ENCODE measurements at regions not wholly inside any gene's neighbourhood (a gene's known extent, or its start where the extent isn't known, plus 50 kb on each side); places are given as distances from the start of the nearest gene placed in this dataset.
"Not testable (repeated sequence)": the region's sequence is repeated elsewhere in the genome, so short reads cannot be mapped to it uniquely, and the experiment has no call there.

- WGBS = no CpG with 5 or more reads among the region's 2 CpGs
- Histone ChIP-seq H3K36me3 (ENCODE audit: insufficient read depth, low read length) (no peaks in the 10 kb centered on the region), H3K9me3 (ENCODE audit: insufficient read depth, low read depth, low read length) (no peaks in the 10 kb centered on the region), H3K27ac (ENCODE audit: low read depth, low read length) (no peak overlapping the region), H3K9ac (ENCODE audit: low read depth, low read length) (no peak overlapping the region), H3K4me1 (ENCODE audit: insufficient read depth, low read length) (no peaks in the 10 kb centered on the region), H3K27me3 (ENCODE audit: insufficient read depth, low read length) (no peaks in the 10 kb centered on the region), H3K4me3 (ENCODE audit: low read length) (no peak overlapping the region)
These were observed 546.3 kb downstream of the MAGEB5 start for GRCh38 chrX:26762253-26762652.

- H3K4me3 ChIP-seq (ENCODE audit: low read length); H3K9ac ChIP-seq (ENCODE audit: low read depth, low read length); H3K27ac ChIP-seq (ENCODE audit: low read depth, low read length); H3K9me3 ChIP-seq (ENCODE audit: insufficient read depth, low read depth, low read length); H3K36me3 ChIP-seq (ENCODE audit: insufficient read depth, low read length); H3K4me1 ChIP-seq (ENCODE audit: insufficient read depth, low read length); H3K27me3 ChIP-seq (ENCODE audit: insufficient read depth, low read length): not testable (repeated sequence)
- 96% methylated on average over 13 of the region's 13 CpGs for WGBS
These were observed 539.8 kb downstream of the MAGEB5 start for GRCh38 chrX:26755760-26756159.

- WGBS = 99% methylated on average over 10 of the region's 12 CpGs
- no peaks in the 10 kb centered on the region for H3K9me3 ChIP-seq (ENCODE audit: insufficient read depth, low read depth, low read length)
- no peaks in the 10 kb centered on the region for H3K36me3 ChIP-seq (ENCODE audit: insufficient read depth, low read length)
- H3K27ac ChIP-seq (ENCODE audit: low read depth, low read length) = no peak overlapping the region
- H3K9ac ChIP-seq (ENCODE audit: low read depth, low read length) = no peak overlapping the region
- H3K4me3 ChIP-seq (ENCODE audit: low read length) = no peak overlapping the region
- H3K27me3 ChIP-seq (ENCODE audit: insufficient read depth, low read length) = no peaks in the 10 kb centered on the region
- no peaks in the 10 kb centered on the region for H3K4me1 ChIP-seq (ENCODE audit: insufficient read depth, low read length)
These were observed 531.9 kb downstream of the MAGEB5 start for GRCh38 chrX:26747877-26748276.

- Histone ChIP-seq H3K27ac (ENCODE audit: low read depth, low read length) (no peak overlapping the region), H3K36me3 (ENCODE audit: insufficient read depth, low read length) (no peaks in the 10 kb centered on the region), H3K4me3 (ENCODE audit: low read length) (no peak overlapping the region), H3K27me3 (ENCODE audit: insufficient read depth, low read length) (no peaks in the 10 kb centered on the region), H3K9me3 (ENCODE audit: insufficient read depth, low read depth, low read length) (no peaks in the 10 kb centered on the region), H3K9ac (ENCODE audit: low read depth, low read length) (no peak overlapping the region), H3K4me1 (ENCODE audit: insufficient read depth, low read length) (no peaks in the 10 kb centered on the region)
- WGBS = 94% methylated on average over 9 of the region's 9 CpGs
These were observed 506.9 kb downstream of the MAGEB5 start for GRCh38 chrX:26722666-26723428.

- H3K9ac ChIP-seq (ENCODE audit: low read depth, low read length) = no peak overlapping the region
These were observed 456.6 kb downstream of the MAGEB5 start for GRCh38 chrX:26672571-26672970.

GRCh38 chrX:26670521-26670920 is 454.6 kb downstream of the MAGEB5 start:
- no peak overlapping the region for H3K4me3 ChIP-seq (ENCODE audit: low read length)
- H3K36me3 ChIP-seq (ENCODE audit: insufficient read depth, low read length) = no peaks in the 10 kb centered on the region
- H3K9me3 ChIP-seq (ENCODE audit: insufficient read depth, low read depth, low read length) = no peaks in the 10 kb centered on the region
- WGBS = 94% methylated on average over 1 of the region's 1 CpG
- no peak overlapping the region for H3K27ac ChIP-seq (ENCODE audit: low read depth, low read length)
- no peaks in the 10 kb centered on the region for H3K27me3 ChIP-seq (ENCODE audit: insufficient read depth, low read length)
- no peak overlapping the region for H3K9ac ChIP-seq (ENCODE audit: low read depth, low read length)
- no peaks in the 10 kb centered on the region for H3K4me1 ChIP-seq (ENCODE audit: insufficient read depth, low read length)

More at GRCh38 chrX:26672571-26672970, 456.6 kb downstream of the MAGEB5 start:
- H3K4me1 ChIP-seq (ENCODE audit: insufficient read depth, low read length) = no peaks in the 10 kb centered on the region
- H3K27ac ChIP-seq (ENCODE audit: low read depth, low read length) = no peak overlapping the region
- H3K9me3 ChIP-seq (ENCODE audit: insufficient read depth, low read depth, low read length) = no peaks in the 10 kb centered on the region
- H3K36me3 ChIP-seq (ENCODE audit: insufficient read depth, low read length) = no peaks in the 10 kb centered on the region
- H3K4me3 ChIP-seq (ENCODE audit: low read length) = no peak overlapping the region
- H3K27me3 ChIP-seq (ENCODE audit: insufficient read depth, low read length) = no peaks in the 10 kb centered on the region
- WGBS = 100% methylated on average over 3 of the region's 3 CpGs

GRCh38 chrX:26664919-26665318 is 448.9 kb downstream of the MAGEB5 start:
- H3K27me3 ChIP-seq (ENCODE audit: insufficient read depth, low read length) = no peaks in the 10 kb centered on the region
- H3K36me3 ChIP-seq (ENCODE audit: insufficient read depth, low read length) = no peaks in the 10 kb centered on the region
- no peaks in the 10 kb centered on the region for H3K9me3 ChIP-seq (ENCODE audit: insufficient read depth, low read depth, low read length)
- 100% methylated on average over 2 of the region's 3 CpGs for WGBS
- H3K4me1 ChIP-seq (ENCODE audit: insufficient read depth, low read length) = no peaks in the 10 kb centered on the region
- no peak overlapping the region for H3K27ac ChIP-seq (ENCODE audit: low read depth, low read length)
- no peak overlapping the region for H3K9ac ChIP-seq (ENCODE audit: low read depth, low read length)
- H3K4me3 ChIP-seq (ENCODE audit: low read length) = no peak overlapping the region

GRCh38 chrX:26653050-26653449 is 437.1 kb downstream of the MAGEB5 start:
- Histone ChIP-seq H3K27me3 (ENCODE audit: insufficient read depth, low read length) (no peaks in the 10 kb centered on the region), H3K9me3 (ENCODE audit: insufficient read depth, low read depth, low read length) (0 out of 2 replicates have a peak, but pooled peaks cover 12% of the 10 kb centered on the region), H3K36me3 (ENCODE audit: insufficient read depth, low read length) (no peaks in the 10 kb centered on the region), H3K9ac (ENCODE audit: low read depth, low read length) (no peak overlapping the region), H3K4me1 (ENCODE audit: insufficient read depth, low read length) (no peaks in the 10 kb centered on the region), H3K27ac (ENCODE audit: low read depth, low read length) (no peak overlapping the region), H3K4me3 (ENCODE audit: low read length) (no peak overlapping the region)
- 92% methylated on average over 2 of the region's 2 CpGs for WGBS

- no peak overlapping the region for H3K4me3 ChIP-seq (ENCODE audit: low read length)
- H3K27ac ChIP-seq (ENCODE audit: low read depth, low read length) = no peak overlapping the region
- H3K27me3 ChIP-seq (ENCODE audit: insufficient read depth, low read length) = no peaks in the 10 kb centered on the region
- H3K36me3 ChIP-seq (ENCODE audit: insufficient read depth, low read length) = no peaks in the 10 kb centered on the region
- 0 out of 2 replicates have a peak, but pooled peaks cover 12% of the 10 kb centered on the region for H3K9me3 ChIP-seq (ENCODE audit: insufficient read depth, low read depth, low read length)
- H3K4me1 ChIP-seq (ENCODE audit: insufficient read depth, low read length) = no peaks in the 10 kb centered on the region
- H3K9ac ChIP-seq (ENCODE audit: low read depth, low read length) = no peak overlapping the region
These were observed 435.8 kb downstream of the MAGEB5 start for GRCh38 chrX:26651755-26652154.

- Histone ChIP-seq H3K27me3 (ENCODE audit: insufficient read depth, low read length) (no peaks in the 10 kb centered on the region), H3K27ac (ENCODE audit: low read depth, low read length) (no peak overlapping the region), H3K9ac (ENCODE audit: low read depth, low read length) (no peak overlapping the region), H3K4me3 (ENCODE audit: low read length) (no peak overlapping the region), H3K9me3 (ENCODE audit: insufficient read depth, low read depth, low read length) (0 out of 2 replicates have a peak, but pooled peaks cover 12% of the 10 kb centered on the region), H3K4me1 (ENCODE audit: insufficient read depth, low read length) (no peaks in the 10 kb centered on the region), H3K36me3 (ENCODE audit: insufficient read depth, low read length) (no peaks in the 10 kb centered on the region)
- 66% methylated on average over 5 of the region's 7 CpGs for WGBS
These were observed 433.6 kb downstream of the MAGEB5 start for GRCh38 chrX:26649534-26649933.

- Histone ChIP-seq H3K36me3 (ENCODE audit: insufficient read depth, low read length) (no peaks in the 10 kb centered on the region), H3K27ac (ENCODE audit: low read depth, low read length) (no peak overlapping the region), H3K4me1 (ENCODE audit: insufficient read depth, low read length) (no peaks in the 10 kb centered on the region), H3K9ac (ENCODE audit: low read depth, low read length) (no peak overlapping the region), H3K9me3 (ENCODE audit: insufficient read depth, low read depth, low read length) (no peaks in the 10 kb centered on the region), H3K4me3 (ENCODE audit: low read length) (no peak overlapping the region), H3K27me3 (ENCODE audit: insufficient read depth, low read length) (no peaks in the 10 kb centered on the region)
- WGBS = no CpG with 5 or more reads among the region's 1 CpG
These were observed 415.4 kb downstream of the MAGEB5 start for GRCh38 chrX:26631385-26631784.

GRCh38 chrX:26613956-26614355 is 398.0 kb downstream of the MAGEB5 start:
- Histone ChIP-seq H3K27ac (ENCODE audit: low read depth, low read length) (no peak overlapping the region), H3K36me3 (ENCODE audit: insufficient read depth, low read length) (no peaks in the 10 kb centered on the region), H3K4me1 (ENCODE audit: insufficient read depth, low read length) (no peaks in the 10 kb centered on the region), H3K27me3 (ENCODE audit: insufficient read depth, low read length) (no peaks in the 10 kb centered on the region), H3K9ac (ENCODE audit: low read depth, low read length) (no peak overlapping the region), H3K9me3 (ENCODE audit: insufficient read depth, low read depth, low read length) (no peaks in the 10 kb centered on the region), H3K4me3 (ENCODE audit: low read length) (no peak overlapping the region)
- whole genome bisulfite sequencing = 86% methylated on average over 1 of the region's 2 CpGs
